ENCODE measurements at regions not wholly inside any gene's neighbourhood (a gene's known extent, or its start where the extent isn't known, plus 50 kb on each side); places are given as distances from the start of the nearest gene placed in this dataset.

DNA sequence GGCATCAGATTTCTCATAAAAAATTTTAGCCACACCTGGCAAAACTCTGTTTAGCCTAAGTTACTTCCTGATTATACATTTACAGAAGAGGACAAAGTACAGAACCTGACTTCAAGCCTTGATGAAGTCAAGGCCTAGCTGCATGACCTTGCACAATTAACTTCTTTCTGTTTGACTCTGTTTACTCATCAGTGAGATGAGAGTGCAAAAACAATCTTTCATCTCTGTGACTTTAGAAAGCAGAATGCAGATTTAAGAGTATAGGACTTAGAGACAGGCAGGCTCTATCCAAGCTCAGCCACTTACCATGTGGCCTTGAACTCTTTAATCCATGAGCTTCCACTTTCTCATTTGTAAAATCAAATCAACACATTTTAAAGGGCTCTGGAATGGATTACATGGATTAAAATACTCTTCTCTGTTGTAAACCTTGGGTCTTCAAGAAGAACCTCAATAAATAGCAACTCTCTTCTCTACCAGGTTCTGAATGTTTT, 1178.9 kb downstream of the FLRT2 start:
- TF ChIP-seq, protein P1, sequence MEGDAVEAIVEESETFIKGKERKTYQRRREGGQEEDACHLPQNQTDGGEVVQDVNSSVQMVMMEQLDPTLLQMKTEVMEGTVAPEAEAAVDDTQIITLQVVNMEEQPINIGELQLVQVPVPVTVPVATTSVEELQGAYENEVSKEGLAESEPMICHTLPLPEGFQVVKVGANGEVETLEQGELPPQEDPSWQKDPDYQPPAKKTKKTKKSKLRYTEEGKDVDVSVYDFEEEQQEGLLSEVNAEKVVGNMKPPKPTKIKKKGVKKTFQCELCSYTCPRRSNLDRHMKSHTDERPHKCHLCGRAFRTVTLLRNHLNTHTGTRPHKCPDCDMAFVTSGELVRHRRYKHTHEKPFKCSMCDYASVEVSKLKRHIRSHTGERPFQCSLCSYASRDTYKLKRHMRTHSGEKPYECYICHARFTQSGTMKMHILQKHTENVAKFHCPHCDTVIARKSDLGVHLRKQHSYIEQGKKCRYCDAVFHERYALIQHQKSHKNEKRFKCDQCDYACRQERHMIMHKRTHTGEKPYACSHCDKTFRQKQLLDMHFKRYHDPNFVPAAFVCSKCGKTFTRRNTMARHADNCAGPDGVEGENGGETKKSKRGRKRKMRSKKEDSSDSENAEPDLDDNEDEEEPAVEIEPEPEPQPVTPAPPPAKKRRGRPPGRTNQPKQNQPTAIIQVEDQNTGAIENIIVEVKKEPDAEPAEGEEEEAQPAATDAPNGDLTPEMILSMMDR (IDR thresholded peaks at IDR 0.05): no peak
- TF ChIP-seq POLR2A (IDR thresholded peaks at IDR 0.05): no peak
